ENCODE measurements at regions not wholly inside any gene's neighbourhood (a gene's known extent, or its start where the extent isn't known, plus 50 kb on each side); places are given as distances from the start of the nearest gene placed in this dataset.

DNA sequence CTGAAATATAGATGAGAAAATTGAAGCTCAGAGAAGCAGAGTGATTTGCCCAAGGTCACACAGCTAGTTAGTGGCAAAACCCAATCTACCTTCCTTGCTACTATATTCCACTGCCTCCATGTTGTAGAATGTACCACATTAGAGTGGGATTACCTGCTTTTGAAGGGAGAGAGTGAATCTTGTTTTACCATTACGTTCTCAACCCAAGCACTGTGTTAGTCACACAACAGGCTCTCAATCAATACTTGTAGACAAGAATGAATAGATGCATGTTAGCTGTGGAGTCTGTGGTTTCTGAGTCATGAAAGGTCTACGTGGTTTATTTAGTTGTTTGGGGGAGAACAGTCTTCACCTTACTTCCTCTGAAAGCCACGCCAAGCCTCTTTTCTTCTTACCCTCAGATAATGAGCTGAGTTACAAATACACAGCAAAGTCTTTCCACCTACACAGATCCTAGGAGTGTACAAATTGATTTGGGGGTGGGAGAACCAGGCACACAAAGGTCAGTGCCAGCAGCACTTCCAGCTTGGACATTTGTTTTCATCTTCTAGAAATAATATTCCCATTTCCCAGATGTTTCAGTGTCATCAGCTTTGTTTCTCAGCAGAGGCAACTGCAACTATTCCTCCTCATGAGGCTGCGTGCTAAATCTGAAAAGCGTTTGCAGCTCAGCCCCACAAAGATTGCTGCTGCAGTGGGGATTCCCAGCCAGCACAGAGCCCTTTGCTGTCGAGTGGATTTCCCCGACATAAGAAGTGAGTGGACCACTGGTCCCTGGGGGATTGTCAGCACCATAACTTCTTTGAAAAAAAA lies 71.5 kb upstream of the ADO start:
- H3K9me3 Mint-ChIP-seq = no peaks in the 10 kb centered on the region
- Histone ChIP-seq H3F3A (replicated peaks; ENCODE audit: low read depth) (no peaks in the 10 kb centered on the region), H3K36me3 (ENCODE audit: insufficient read depth) (no peaks in the 10 kb centered on the region), H3K4me2 (no peak overlapping the region), H3K9me2 (ENCODE audit: insufficient read depth) (peaks cover 3% of the 10 kb centered on the region), H2AFZ (no peak overlapping the region), H3K79me2 (replicated peaks; ENCODE audit: insufficient read depth) (no peaks in the 10 kb centered on the region), H3K4me3 (no peak overlapping the region), H4K20me1 (replicated peaks; ENCODE audit: insufficient read depth) (no peaks in the 10 kb centered on the region), H3K27ac (ENCODE audit: low read depth) (no peak overlapping the region), H3K27me3 (ENCODE audit: insufficient read depth) (no peaks in the 10 kb centered on the region), H3K4me1 (ENCODE audit: insufficient read depth) (no peaks in the 10 kb centered on the region)
- TF ChIP-seq EZH2phosphoT487 (IDR thresholded peaks at IDR 0.05; ENCODE audit: unreplicated experiment) = no peak
- TF ChIP-seq STAT1 (IDR thresholded peaks at IDR 0.05; ENCODE audit: unreplicated experiment) = no peak
- TF ChIP-seq NANOG (IDR thresholded peaks at IDR 0.05; ENCODE audit: borderline replicate concordance) = no peak
- TF ChIP-seq ZNF114 (CRISPR knock-in tag; IDR thresholded peaks at IDR 0.05) = no peak
- TF ChIP-seq JUNB (IDR thresholded peaks at IDR 0.05; ENCODE audit: unreplicated experiment) = no peak
- TF ChIP-seq ETS1 (IDR thresholded peaks at IDR 0.05) = no peak
- TF ChIP-seq POLR2AphosphoS5 (IDR thresholded peaks at IDR 0.05; ENCODE audit: low read depth) = no peak
- H3K36me3 Mint-ChIP-seq (ENCODE audit: low read depth) = no peaks in the 10 kb centered on the region
- no peaks in the 10 kb centered on the region for H3K27me3 Mint-ChIP-seq (ENCODE audit: insufficient read depth, low read depth, poor library complexity)
- H3K27ac Mint-ChIP-seq = no peak overlapping the region
- DNase-seq (ENCODE audit: low spot score) (no peak), ATAC-seq (no peak)
- no peaks in the 10 kb centered on the region for H3K4me1 Mint-ChIP-seq
- no peak overlapping the region for H3K4me3 Mint-ChIP-seq

GRCh38 chr10:62733654-62734293 lies 70.7 kb upstream of the ADO start:
- Mint-ChIP-seq H3K4me3 (no peak overlapping the region), H3K36me3 (ENCODE audit: low read depth) (no peaks in the 10 kb centered on the region), H3K4me1 (no peaks in the 10 kb centered on the region), H3K27me3 (ENCODE audit: insufficient read depth, low read depth, poor library complexity) (no peaks in the 10 kb centered on the region), H3K9me3 (no peaks in the 10 kb centered on the region), H3K27ac (no peak overlapping the region)
- H3K79me2 ChIP-seq (replicated peaks; ENCODE audit: insufficient read depth) = no peaks in the 10 kb centered on the region
- H2AFZ ChIP-seq = no peak overlapping the region
- no peaks in the 10 kb centered on the region for H3F3A ChIP-seq (replicated peaks; ENCODE audit: low read depth)
- no peaks in the 10 kb centered on the region for H4K20me1 ChIP-seq (replicated peaks; ENCODE audit: insufficient read depth)
- no peak for DNase-seq (ENCODE audit: low spot score)
- H3K27ac ChIP-seq (ENCODE audit: low read depth) = no peak overlapping the region
- no peaks in the 10 kb centered on the region for H3K27me3 ChIP-seq (ENCODE audit: insufficient read depth)
- peaks cover 8% of the 10 kb centered on the region for H3K9me2 ChIP-seq (ENCODE audit: insufficient read depth)
- H3K36me3 ChIP-seq (ENCODE audit: insufficient read depth) = no peaks in the 10 kb centered on the region
- H3K4me1 ChIP-seq (ENCODE audit: insufficient read depth) = no peaks in the 10 kb centered on the region
- no peak overlapping the region for H3K4me3 ChIP-seq
- no peak for ATAC-seq
- H3K4me2 ChIP-seq = no peak overlapping the region
- TF ChIP-seq NANOG (IDR thresholded peaks at IDR 0.05; ENCODE audit: borderline replicate concordance) (no peak), CTCF (conservative IDR thresholded peaks at IDR 0.05; ENCODE audit: low read depth in 2 of 2) (no peak), POLR2AphosphoS5 (IDR thresholded peaks at IDR 0.05; ENCODE audit: low read depth) (no peak), EZH2 (IDR thresholded peaks at IDR 0.05; ENCODE audit: low read depth, unreplicated experiment) (no peak), ZNF462 (CRISPR knock-in tag; IDR thresholded peaks at IDR 0.05) (no peak), JUNB (IDR thresholded peaks at IDR 0.05; ENCODE audit: unreplicated experiment) (no peak), ZNF114 (CRISPR knock-in tag; IDR thresholded peaks at IDR 0.05) (no peak)
